A673 (cell line): ENCODE measurements at regions not wholly inside any gene's neighbourhood (a gene's known extent, or its start where the extent isn't known, plus 50 kb on each side); places are given as distances from the start of the nearest gene placed in this dataset.

Experiments used
- BruUV-seq: library from RNA; stranded (reverse); fragments of 400-500 nt; replicated peaks from 2 replicates; lab custom pipeline; 2021; lab: Mats Ljungman, UMichigan
- CTCF ChIA-PET: fragments of 300-600 bp; sonication (Branson Sonifier 250); formaldehyde crosslinking; loops from one replicate; lab custom pipeline; 2022; ENCODE audit warnings: antibody characterized with exemption; lab: Charles Lee
- POLR2A ChIA-PET: fragments of 300-600 bp; sonication (Branson Sonifier 250); formaldehyde crosslinking; loops from one replicate; lab custom pipeline; 2022; ENCODE audit warnings: antibody characterized with exemption; ENCODE audit not compliant: low non-redundant PET; lab: Charles Lee
- DNase-seq: peaks from one replicate; pipeline ENCODE4 v3.0.0-alpha.2; 2015; ENCODE audit warnings: low spot score
- H3K27ac ChIP-seq: fragments of 200-600 bp; sonication (generic); 2 replicates; pipeline ENCODE4 v1.5.1; 2016; ENCODE audit warnings: mixed run types, low read depth, mild to moderate bottlenecking, mixed read lengths, antibody characterized with exemption, low read length; ENCODE audit not compliant: poor library complexity, severe bottlenecking
- H3K27me3 ChIP-seq: fragments of 200-600 bp; sonication (generic); replicated peaks from 2 replicates; pipeline ENCODE4 v1.6.1; 2017; ENCODE audit warnings: mixed run types, low read depth, mild to moderate bottlenecking, mixed read lengths, antibody characterized with exemption, low read length; ENCODE audit not compliant: insufficient read depth, poor library complexity
- H3K36me3 ChIP-seq: fragments of 200-600 bp; sonication (generic); 2 replicates; pipeline ENCODE4 v1.6.1; 2016; ENCODE audit warnings: mixed run types, mild to moderate bottlenecking, mixed read lengths, antibody characterized with exemption, low read length; ENCODE audit not compliant: insufficient read depth, poor library complexity, severe bottlenecking
- H3K4me1 ChIP-seq: fragments of 200-600 bp; sonication (generic); 2 replicates; pipeline ENCODE4 v1.6.1; 2017; ENCODE audit warnings: mixed run types, mild to moderate bottlenecking, mixed read lengths, antibody characterized with exemption, low read length; ENCODE audit not compliant: insufficient read depth, poor library complexity, severe bottlenecking
- H3K4me3 ChIP-seq: fragments of 200-600 bp; sonication (generic); 2 replicates; pipeline ENCODE4 v1.5.1; 2016; ENCODE audit warnings: low read depth, mixed run types, mild to moderate bottlenecking, mixed read lengths, low read length; ENCODE audit not compliant: poor library complexity, severe bottlenecking
- H3K9me3 ChIP-seq: fragments of 200-600 bp; sonication (generic); 2 replicates; pipeline ENCODE4 v1.6.1; 2016; ENCODE audit warnings: mixed run types, low read depth, mild to moderate bottlenecking, mixed read lengths, antibody characterized with exemption, low read length; ENCODE audit not compliant: poor library complexity, severe bottlenecking
- CTCF ChIP-seq: fragments of 300-800, 200-600 bp; sonication (generic); conservative IDR thresholded peaks from 2 replicates; pipeline ENCODE4 v1.5.1; 2017; ENCODE audit warnings: low read depth, mild to moderate bottlenecking, antibody characterized with exemption, low read length, moderate library complexity, mixed read lengths
- EZH2 ChIP-seq: fragments of 200-600 bp; sonication (generic); IDR thresholded peaks from 2 replicates; pipeline ENCODE4 v1.6.1; 2017; ENCODE audit warnings: borderline replicate concordance, low read depth, mild to moderate bottlenecking, mixed read lengths, antibody characterized with exemption, low read length; ENCODE audit not compliant: poor library complexity, severe bottlenecking
- intact Hi-C: fragments of 100-400 bp; cut with micrococcal nuclease; formaldehyde crosslinking; loops from one replicate; pipeline ENCODE4 v1.10.0; 2022; ENCODE audit not compliant: unreplicated experiment

- no peaks in the 10 kb centered on the region for H3K4me1 ChIP-seq
- H3K4me3 ChIP-seq: no peak overlapping the region
- BruUV-seq: no TSS peak
- intact Hi-C loops: no loop called here
- no peak for TF ChIP-seq EZH2
- TF ChIP-seq CTCF: no peak
- DNase-seq: no peak
- POLR2A ChIA-PET: no interaction called here
- no peak overlapping the region for H3K27ac ChIP-seq
- H3K9me3 ChIP-seq: no peaks in the 10 kb centered on the region
- H3K27me3 ChIP-seq: no peaks in the 10 kb centered on the region
- H3K36me3 ChIP-seq: no peaks in the 10 kb centered on the region
- CTCF ChIA-PET: no interaction called here
Observed at GRCh38 chr11:80173371-80174136, 732.7 kb upstream of the TENM4 start.

GRCh38 chr11:80168796-80169195 lies 728.0 kb upstream of the TENM4 start:
- ChIA-PET POLR2A (no interaction called here), CTCF (no interaction called here)
- Histone ChIP-seq H3K9me3 (no peaks in the 10 kb centered on the region), H3K4me1 (no peaks in the 10 kb centered on the region), H3K36me3 (no peaks in the 10 kb centered on the region), H3K4me3 (no peak overlapping the region), H3K27ac (no peak overlapping the region), H3K27me3 (no peaks in the 10 kb centered on the region)
- DNase-seq: no peak
- no peak for TF ChIP-seq CTCF
- no peak for TF ChIP-seq EZH2
- BruUV-seq: no TSS peak
- intact Hi-C loops: loop anchor here (10.0 kb wide), 1 partner anchor 836 kb away; no protein-coding TSS in a partner anchor

- BruUV-seq: no TSS peak
- Histone ChIP-seq H3K4me1 (no peaks in the 10 kb centered on the region), H3K36me3 (no peaks in the 10 kb centered on the region), H3K27ac (no peak overlapping the region), H3K4me3 (no peak overlapping the region), H3K9me3 (no peaks in the 10 kb centered on the region), H3K27me3 (no peaks in the 10 kb centered on the region)
- ChIA-PET CTCF (interaction anchor here (0.7 kb wide), 1 partner anchor 22 kb away, joined by 3 read pairs; no protein-coding TSS in a partner anchor), POLR2A (no interaction called here)
- no peak for DNase-seq
- TF ChIP-seq CTCF: no peak
- TF ChIP-seq EZH2: no peak
- intact Hi-C loops: loop anchor here (10.0 kb wide), 1 partner anchor 837 kb away; no protein-coding TSS in a partner anchor
Observed at GRCh38 chr11:80167766-80168165, 726.9 kb upstream of the TENM4 start.
